Glutamatergic neuron (in vitro differentiated cells): ENCODE measurements at regions not wholly inside any gene's neighbourhood (a gene's known extent, or its start where the extent isn't known, plus 50 kb on each side); places are given as distances from the start of the nearest gene placed in this dataset.
"Not testable (repeated sequence)": the region's sequence is repeated elsewhere in the genome, so short reads cannot be mapped to it uniquely, and the experiment has no call there.

Experiments
- DNase-seq: peaks from one replicate; pipeline ENCODE4 v3.0.0; 2022
- H3K27ac Mint-ChIP-seq: one replicate; pipeline ENCODE4 v1.8.0; 2020; ENCODE audit warnings: mild to moderate bottlenecking, mixed read lengths, inconsistent platforms; ENCODE audit not compliant: unreplicated experiment
- H3K27me3 Mint-ChIP-seq: one replicate; pipeline ENCODE4 v1.8.0; 2020; ENCODE audit warnings: mild to moderate bottlenecking, moderate library complexity, mixed read lengths, inconsistent platforms; ENCODE audit not compliant: unreplicated experiment
- H3K36me3 Mint-ChIP-seq: one replicate; pipeline ENCODE4 v1.8.0; 2020; ENCODE audit warnings: mild to moderate bottlenecking, mixed read lengths, inconsistent platforms; ENCODE audit not compliant: unreplicated experiment
- H3K4me1 Mint-ChIP-seq: one replicate; pipeline ENCODE4 v1.8.0; 2020; ENCODE audit warnings: mild to moderate bottlenecking, low read depth, mixed read lengths, inconsistent platforms; ENCODE audit not compliant: unreplicated experiment
- H3K4me3 Mint-ChIP-seq: one replicate; pipeline ENCODE4 v1.8.0; 2020; ENCODE audit warnings: mild to moderate bottlenecking, mixed read lengths, inconsistent platforms; ENCODE audit not compliant: unreplicated experiment
- H3K9me3 Mint-ChIP-seq: one replicate; pipeline ENCODE4 v1.8.0; 2020; ENCODE audit warnings: mild to moderate bottlenecking, moderate library complexity, mixed read lengths, inconsistent platforms; ENCODE audit not compliant: unreplicated experiment
- TF ChIP-seq, protein P1 (sequence below): fragments of 200-600 bp; sonication (generic); IDR thresholded peaks from one replicate; pipeline ENCODE4 v1.5.0; 2021; ENCODE audit not compliant: partially characterized antibody, unreplicated experiment

DNA sequence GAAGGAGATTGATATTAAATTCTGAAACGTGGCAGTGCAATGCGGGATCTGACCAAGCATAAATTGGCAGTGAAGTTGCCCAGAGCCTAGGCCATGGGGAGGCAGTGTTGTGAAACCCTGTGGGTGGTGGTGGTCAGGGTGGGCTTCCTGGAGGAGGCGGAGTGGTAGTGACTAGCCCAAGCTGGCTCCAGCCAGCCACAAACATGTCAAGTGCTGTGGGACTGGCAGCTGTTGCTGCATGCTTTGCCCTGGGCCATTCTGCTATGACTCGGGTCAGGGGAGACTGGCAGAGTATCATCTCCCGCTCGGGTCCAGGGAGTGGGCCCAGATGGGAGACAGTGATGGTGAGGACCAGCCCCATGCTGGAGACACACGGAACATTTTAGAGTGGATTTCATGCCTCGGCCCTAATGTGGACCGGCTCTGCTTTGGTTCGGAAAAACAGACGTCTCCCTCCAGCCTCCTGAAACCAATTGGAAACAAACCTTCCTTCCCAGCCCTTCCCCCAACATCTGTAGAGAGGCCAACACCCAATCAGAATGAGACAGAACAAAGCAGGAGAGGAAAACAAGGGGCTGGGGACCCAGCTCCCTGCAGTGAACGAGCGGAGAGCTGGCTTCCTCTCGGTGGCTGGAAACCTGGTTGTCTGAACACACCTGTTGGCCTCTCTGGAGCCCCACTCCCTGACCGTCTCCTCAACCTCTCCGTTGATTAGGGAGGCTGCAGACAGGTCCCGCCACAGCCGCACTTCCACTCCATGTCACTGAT, 58.2 kb downstream of the TMEM270 start:
- TF ChIP-seq, protein P1, sequence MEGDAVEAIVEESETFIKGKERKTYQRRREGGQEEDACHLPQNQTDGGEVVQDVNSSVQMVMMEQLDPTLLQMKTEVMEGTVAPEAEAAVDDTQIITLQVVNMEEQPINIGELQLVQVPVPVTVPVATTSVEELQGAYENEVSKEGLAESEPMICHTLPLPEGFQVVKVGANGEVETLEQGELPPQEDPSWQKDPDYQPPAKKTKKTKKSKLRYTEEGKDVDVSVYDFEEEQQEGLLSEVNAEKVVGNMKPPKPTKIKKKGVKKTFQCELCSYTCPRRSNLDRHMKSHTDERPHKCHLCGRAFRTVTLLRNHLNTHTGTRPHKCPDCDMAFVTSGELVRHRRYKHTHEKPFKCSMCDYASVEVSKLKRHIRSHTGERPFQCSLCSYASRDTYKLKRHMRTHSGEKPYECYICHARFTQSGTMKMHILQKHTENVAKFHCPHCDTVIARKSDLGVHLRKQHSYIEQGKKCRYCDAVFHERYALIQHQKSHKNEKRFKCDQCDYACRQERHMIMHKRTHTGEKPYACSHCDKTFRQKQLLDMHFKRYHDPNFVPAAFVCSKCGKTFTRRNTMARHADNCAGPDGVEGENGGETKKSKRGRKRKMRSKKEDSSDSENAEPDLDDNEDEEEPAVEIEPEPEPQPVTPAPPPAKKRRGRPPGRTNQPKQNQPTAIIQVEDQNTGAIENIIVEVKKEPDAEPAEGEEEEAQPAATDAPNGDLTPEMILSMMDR = no peak
- Mint-ChIP-seq H3K27me3 (peaks cover 18% of the 10 kb centered on the region), H3K27ac (no peak overlapping the region), H3K4me3 (no peak overlapping the region), H3K9me3 (peaks cover 5% of the 10 kb centered on the region), H3K4me1 (peaks cover 7% of the 10 kb centered on the region), H3K36me3 (peaks cover 4% of the 10 kb centered on the region)
- DNase-seq = no peak

DNA sequence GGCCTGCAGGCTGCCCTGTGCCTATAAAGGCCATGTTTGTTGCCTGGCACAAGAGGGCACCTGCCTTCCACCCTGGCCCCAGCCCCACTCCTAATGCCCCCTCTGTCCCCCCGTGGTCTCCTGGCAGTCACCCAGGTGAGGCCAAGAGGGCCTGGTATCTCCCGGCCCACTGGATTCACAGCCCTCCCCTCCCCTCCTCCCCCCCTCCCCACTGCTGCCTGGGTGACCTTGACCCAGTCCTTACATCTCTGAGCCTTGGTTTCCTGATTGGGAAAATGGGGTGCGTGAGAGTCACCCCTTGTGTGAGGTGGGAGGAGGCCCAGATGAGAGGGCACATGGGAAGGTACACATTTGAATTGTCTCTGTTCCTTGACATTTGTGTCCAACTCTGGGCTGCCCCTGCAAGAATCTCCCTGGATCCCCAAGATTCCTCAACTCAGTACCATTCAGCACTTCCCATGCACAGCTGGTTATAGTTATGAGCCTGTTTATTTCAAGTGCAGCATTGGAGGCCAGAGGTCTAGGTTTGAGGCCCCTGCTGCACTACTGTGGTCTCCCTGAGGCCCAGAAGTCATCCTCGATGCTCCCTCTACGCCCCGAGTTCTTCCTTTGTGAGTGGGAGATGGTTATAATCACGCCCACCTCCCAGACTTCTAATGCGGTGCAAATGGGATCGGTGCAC, 58.9 kb downstream of the TMEM270 start:
- no peak for DNase-seq
- H3K9me3 Mint-ChIP-seq = peaks cover 6% of the 10 kb centered on the region
- H3K27ac Mint-ChIP-seq = peak overlapping the region; percentile 28
- peaks cover 1% of the 10 kb centered on the region for H3K36me3 Mint-ChIP-seq
- no peak overlapping the region for H3K4me3 Mint-ChIP-seq
- TF ChIP-seq, protein P1 = no peak
- H3K4me1 Mint-ChIP-seq = peaks cover 7% of the 10 kb centered on the region
- peaks cover 18% of the 10 kb centered on the region for H3K27me3 Mint-ChIP-seq

DNA sequence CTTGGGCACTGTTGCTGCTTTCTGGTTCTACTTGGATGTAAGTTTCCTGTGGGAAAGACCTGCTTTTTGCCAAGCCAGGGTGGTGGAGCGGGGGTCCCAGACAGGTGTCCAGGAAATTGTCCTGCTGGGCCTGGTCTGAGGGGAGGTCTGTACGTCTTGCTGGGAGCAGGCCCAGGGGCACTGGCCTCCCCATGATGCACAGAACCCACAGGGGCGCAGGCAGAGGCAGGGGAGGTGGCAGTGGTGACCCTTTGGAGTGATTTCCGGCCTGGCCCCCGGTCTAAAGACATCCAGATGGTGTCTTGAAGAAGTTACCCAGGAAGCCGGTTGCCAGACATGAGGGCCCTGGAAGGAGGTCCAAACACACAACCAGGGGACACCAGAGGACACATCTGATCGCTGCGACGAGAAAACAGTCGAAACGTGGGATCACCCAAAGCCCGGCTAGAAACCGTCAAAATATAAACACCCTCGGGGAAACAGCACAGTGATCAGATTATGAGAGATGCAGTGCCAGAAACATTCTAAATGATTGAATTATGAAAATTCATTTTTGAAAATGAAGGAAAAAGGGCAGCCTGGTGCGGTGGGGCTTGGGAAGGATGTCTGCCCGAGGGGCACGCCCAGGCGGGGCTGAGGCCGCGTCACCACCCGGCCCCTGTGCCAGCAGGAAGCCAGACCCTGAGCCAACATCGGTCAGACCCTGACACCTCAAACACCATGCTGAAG, 59.6 kb downstream of the TMEM270 start:
- Mint-ChIP-seq H3K27ac (no peak overlapping the region), H3K4me1 (peaks cover 7% of the 10 kb centered on the region), H3K27me3 (peaks cover 16% of the 10 kb centered on the region), H3K9me3 (peaks cover 6% of the 10 kb centered on the region), H3K36me3 (no peaks in the 10 kb centered on the region), H3K4me3 (no peak overlapping the region)
- no peak for DNase-seq
- TF ChIP-seq, protein P1 = no peak

DNA sequence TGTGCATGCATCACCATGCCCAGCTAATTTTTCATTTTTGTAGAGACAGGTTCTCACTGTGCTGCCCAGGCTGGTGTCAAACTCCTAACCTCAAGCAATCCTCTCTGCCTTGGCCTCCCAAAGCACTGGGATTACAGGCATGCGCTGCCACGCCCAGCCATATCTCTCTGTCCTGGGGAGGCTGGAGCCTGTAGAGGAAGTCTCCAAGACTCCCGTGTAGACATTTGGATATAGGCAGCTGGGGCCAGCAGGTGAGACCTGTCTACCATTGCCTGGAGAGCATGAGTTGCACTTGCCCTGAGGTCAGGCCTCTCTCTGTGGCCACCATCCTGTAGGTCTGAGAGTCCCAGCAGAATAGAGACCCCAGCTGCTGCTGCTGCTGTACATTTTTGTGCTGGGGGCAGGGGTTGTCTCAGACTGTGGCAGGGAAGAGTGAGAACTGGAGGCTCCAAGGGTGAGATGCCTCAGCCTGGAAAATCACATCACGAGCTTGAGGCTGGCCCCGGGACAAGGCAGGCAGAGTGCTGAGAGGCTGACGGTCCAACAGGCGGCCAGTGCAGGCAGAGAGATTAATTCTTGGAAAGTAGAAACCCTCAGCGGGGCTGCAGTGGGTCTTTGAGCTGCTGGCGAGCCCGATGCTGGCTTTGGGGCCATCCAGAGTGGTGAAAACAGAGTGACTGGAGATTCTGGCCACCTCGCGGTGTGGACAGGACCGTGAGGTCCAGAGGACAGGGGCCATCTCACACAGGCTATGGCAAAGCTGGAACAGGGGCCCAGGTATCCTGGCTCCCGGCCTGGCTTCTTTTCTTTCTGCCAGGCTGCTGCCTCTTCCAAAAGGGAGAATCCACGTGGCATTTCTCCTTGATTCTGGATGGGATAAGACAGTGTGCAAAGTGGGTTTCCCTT, 60.9 kb downstream of the TMEM270 start:
- peaks cover 2% of the 10 kb centered on the region for H3K9me3 Mint-ChIP-seq
- H3K27me3 Mint-ChIP-seq = peaks cover 7% of the 10 kb centered on the region
- H3K36me3 Mint-ChIP-seq = no peaks in the 10 kb centered on the region
- H3K27ac Mint-ChIP-seq = no peak overlapping the region
- H3K4me3 Mint-ChIP-seq = no peak overlapping the region
- peaks cover 7% of the 10 kb centered on the region for H3K4me1 Mint-ChIP-seq
- TF ChIP-seq, protein P1 = no peak
- no peak for DNase-seq

DNA sequence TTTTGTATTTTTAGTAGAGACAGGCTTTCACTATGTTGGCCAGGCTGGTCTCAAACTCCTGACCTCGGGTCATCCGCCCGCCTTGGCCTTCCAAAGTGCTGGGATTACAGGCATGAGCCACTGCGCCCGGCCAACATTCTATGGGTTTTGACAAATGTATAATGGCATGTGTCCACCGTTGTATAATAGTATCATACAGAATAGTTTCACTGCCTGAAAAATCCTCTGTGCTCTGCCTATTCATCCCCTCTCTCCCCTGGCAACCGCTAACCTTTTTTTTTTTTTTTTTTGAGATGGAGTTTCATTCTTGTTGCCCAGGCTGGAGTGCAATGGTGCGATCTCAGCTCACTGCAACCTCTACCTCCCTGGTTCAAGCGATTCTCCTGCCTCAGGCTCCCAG, 67.7 kb downstream of the TMEM270 start:
- not testable (repeated sequence) for H3K36me3 Mint-ChIP-seq, H3K4me1 Mint-ChIP-seq, H3K27me3 Mint-ChIP-seq, H3K4me3 Mint-ChIP-seq, H3K27ac Mint-ChIP-seq, DNase-seq, H3K9me3 Mint-ChIP-seq
